Mesothelial cell of epicardium (in vitro differentiated cells): ENCODE measurements at regions not wholly inside any gene's neighbourhood (a gene's known extent, or its start where the extent isn't known, plus 50 kb on each side); places are given as distances from the start of the nearest gene placed in this dataset.

Source experiments
- DNase-seq, 2 experiments: peaks; one replicate each; pipeline ENCODE4 v3.0.0; 2021; ENCODE audit warnings: low spot score in 2 of 2; ENCODE audit not compliant: unreplicated experiment in 2 of 2
- H3K27ac Mint-ChIP-seq: 2 replicates; pipeline ENCODE4 v1.8.0; 2021; ENCODE audit warnings: mixed read lengths
- H3K27me3 Mint-ChIP-seq: 2 replicates; pipeline ENCODE4 v1.8.0; 2021; ENCODE audit warnings: low read depth, mixed read lengths
- H3K36me3 Mint-ChIP-seq: 2 replicates; pipeline ENCODE4 v1.8.0; 2021; ENCODE audit warnings: mixed read lengths
- H3K4me1 Mint-ChIP-seq: 2 replicates; pipeline ENCODE4 v1.8.0; 2021; ENCODE audit warnings: mixed read lengths
- H3K4me3 Mint-ChIP-seq: 2 replicates; pipeline ENCODE4 v1.8.0; 2021; ENCODE audit warnings: mild to moderate bottlenecking, moderate library complexity, mixed read lengths
- H3K9me3 Mint-ChIP-seq: 2 replicates; pipeline ENCODE4 v1.8.0; 2021; ENCODE audit warnings: mixed read lengths
- TF ChIP-seq, protein P1 (sequence below): fragments of 200-600 bp; sonication (generic); IDR thresholded peaks from one replicate; pipeline ENCODE4 v1.5.0; 2021; ENCODE audit warnings: antibody characterized with exemption; ENCODE audit not compliant: unreplicated experiment

DNA sequence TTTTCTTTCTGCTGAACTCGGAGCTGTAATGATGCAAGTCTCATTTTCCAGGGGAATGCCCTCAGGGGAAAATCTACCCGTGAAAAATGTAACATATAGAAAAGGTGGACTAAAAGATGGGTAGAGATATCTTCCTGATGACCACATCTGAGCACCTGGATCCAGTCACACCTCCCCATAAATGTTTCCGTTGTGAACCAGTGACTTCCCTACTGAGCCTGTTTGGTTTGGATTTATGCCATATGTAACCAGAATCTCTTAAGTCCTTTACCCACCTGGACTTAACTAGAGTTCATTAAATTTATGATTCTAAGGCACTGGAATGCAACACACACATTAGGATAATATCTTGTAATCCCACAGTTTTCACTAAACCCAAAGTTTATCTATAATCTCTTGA, 171.1 kb downstream of the ZNF330 start:
- TF ChIP-seq, protein P1, sequence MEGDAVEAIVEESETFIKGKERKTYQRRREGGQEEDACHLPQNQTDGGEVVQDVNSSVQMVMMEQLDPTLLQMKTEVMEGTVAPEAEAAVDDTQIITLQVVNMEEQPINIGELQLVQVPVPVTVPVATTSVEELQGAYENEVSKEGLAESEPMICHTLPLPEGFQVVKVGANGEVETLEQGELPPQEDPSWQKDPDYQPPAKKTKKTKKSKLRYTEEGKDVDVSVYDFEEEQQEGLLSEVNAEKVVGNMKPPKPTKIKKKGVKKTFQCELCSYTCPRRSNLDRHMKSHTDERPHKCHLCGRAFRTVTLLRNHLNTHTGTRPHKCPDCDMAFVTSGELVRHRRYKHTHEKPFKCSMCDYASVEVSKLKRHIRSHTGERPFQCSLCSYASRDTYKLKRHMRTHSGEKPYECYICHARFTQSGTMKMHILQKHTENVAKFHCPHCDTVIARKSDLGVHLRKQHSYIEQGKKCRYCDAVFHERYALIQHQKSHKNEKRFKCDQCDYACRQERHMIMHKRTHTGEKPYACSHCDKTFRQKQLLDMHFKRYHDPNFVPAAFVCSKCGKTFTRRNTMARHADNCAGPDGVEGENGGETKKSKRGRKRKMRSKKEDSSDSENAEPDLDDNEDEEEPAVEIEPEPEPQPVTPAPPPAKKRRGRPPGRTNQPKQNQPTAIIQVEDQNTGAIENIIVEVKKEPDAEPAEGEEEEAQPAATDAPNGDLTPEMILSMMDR, result no peak
- Mint-ChIP-seq H3K4me1 (peaks cover 10% of the 10 kb centered on the region), H3K27ac (no peak overlapping the region), H3K27me3 (no peaks in the 10 kb centered on the region), H3K36me3 (no peaks in the 10 kb centered on the region), H3K9me3 (peaks cover 9% of the 10 kb centered on the region), H3K4me3 (no peak overlapping the region)
- no peak for DNase-seq

DNA sequence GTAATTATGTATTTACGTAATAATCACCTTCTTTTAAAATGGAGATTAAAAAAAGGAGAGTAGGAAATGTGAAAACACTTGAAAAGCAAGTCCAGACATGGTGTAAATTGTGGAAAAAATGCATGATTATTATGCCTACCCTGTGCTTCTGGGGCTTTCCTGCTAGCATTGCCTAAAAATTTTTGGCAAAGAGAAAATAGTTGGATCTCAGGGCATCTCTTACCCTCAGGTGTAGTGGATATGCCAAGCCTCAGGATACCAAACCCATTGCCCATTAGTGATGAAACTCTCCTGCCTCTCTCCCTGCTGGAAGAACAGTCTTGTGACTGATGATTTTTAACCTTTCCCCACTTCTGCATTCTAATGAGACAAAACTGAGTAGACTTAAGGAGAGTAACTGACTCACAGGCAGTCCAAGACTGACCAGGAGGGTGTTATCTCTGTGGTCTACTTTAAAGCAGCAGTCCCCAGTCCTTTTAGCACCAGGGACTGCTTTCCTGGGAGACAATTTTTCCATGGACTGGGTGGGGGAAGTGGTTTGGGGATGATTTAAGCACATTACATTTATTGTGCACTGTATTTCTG, 174.6 kb downstream of the ZNF330 start:
- H3K4me1 Mint-ChIP-seq, result peaks cover 10% of the 10 kb centered on the region
- no peaks in the 10 kb centered on the region for H3K27me3 Mint-ChIP-seq
- H3K9me3 Mint-ChIP-seq, result peaks cover 9% of the 10 kb centered on the region
- H3K4me3 Mint-ChIP-seq, result no peak overlapping the region
- H3K36me3 Mint-ChIP-seq, result no peaks in the 10 kb centered on the region
- TF ChIP-seq, protein P1, result no peak
- no peak overlapping the region for H3K27ac Mint-ChIP-seq
- no peak for DNase-seq

DNA sequence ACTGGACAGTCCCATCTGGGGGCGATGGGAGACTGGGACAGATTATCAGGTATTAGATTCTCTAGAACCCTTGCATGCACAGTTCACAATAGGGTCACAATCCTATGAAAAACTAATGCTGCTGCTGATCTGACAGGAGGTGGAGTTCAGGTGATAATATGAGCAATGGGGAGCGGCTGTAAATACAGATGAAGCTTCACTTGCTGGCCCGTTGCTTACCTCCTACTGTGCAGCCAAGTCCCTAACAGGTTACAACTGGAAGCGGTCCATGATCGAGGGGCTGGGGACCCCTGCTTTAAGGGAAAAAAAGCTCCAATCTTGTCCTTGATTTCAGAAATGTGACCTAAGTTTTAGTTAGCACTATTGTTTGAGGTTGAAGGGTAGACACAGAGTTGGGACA, 175.2 kb downstream of the ZNF330 start:
- peaks cover 10% of the 10 kb centered on the region for H3K9me3 Mint-ChIP-seq
- DNase-seq, result no peak
- TF ChIP-seq, protein P1, result no peak
- no peaks in the 10 kb centered on the region for H3K27me3 Mint-ChIP-seq
- no peak overlapping the region for H3K27ac Mint-ChIP-seq
- peaks cover 10% of the 10 kb centered on the region for H3K4me1 Mint-ChIP-seq
- no peaks in the 10 kb centered on the region for H3K36me3 Mint-ChIP-seq
- H3K4me3 Mint-ChIP-seq, result no peak overlapping the region

DNA sequence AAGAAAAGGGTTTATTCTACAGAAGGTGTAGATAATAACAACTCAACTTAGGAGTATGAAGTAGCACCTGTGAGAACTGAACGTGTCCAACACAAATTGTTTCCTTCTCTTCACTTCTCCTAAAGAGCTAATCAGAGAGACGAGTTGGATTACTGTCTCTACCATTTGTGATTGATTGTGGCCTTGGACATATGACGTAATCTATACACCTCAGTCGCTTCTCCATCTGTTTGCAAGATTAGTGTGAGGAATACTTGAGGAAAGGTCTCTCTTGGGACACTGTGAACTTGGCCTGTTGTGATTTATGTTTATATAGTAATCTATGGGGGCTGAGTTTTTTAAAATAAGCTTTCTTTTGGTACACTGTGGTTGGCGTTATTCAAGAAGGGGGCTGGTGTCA, 182.0 kb downstream of the ZNF330 start:
- peaks cover 3% of the 10 kb centered on the region for H3K9me3 Mint-ChIP-seq
- no peak overlapping the region for H3K27ac Mint-ChIP-seq
- peaks cover 8% of the 10 kb centered on the region for H3K27me3 Mint-ChIP-seq
- DNase-seq, result no peak
- no peaks in the 10 kb centered on the region for H3K4me1 Mint-ChIP-seq
- TF ChIP-seq, protein P1, result no peak
- H3K36me3 Mint-ChIP-seq, result no peaks in the 10 kb centered on the region
- H3K4me3 Mint-ChIP-seq, result no peak overlapping the region

DNA sequence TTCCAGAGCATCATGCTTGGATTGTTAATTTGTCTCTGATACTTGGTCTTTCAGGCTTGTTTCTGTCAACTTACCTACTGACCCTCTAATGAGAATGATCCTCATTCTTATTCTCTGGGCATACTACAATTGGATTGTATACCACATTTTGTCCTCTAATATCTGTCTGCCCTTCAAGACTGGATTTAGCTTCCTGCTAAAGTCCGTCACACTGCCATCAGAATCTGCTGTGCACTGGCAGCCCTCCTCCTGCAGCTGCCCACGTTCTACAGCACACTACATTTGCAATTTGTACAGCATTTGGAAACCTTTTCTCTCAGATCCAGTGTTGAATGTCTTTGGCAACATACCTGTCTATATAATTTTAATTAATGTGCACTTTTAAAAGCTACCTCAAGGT, 183.1 kb downstream of the ZNF330 start:
- no peaks in the 10 kb centered on the region for H3K36me3 Mint-ChIP-seq
- no peak for DNase-seq
- TF ChIP-seq, protein P1, result no peak
- peaks cover 3% of the 10 kb centered on the region for H3K9me3 Mint-ChIP-seq
- no peaks in the 10 kb centered on the region for H3K4me1 Mint-ChIP-seq
- peaks cover 8% of the 10 kb centered on the region for H3K27me3 Mint-ChIP-seq
- H3K27ac Mint-ChIP-seq, result no peak overlapping the region
- no peak overlapping the region for H3K4me3 Mint-ChIP-seq

DNA sequence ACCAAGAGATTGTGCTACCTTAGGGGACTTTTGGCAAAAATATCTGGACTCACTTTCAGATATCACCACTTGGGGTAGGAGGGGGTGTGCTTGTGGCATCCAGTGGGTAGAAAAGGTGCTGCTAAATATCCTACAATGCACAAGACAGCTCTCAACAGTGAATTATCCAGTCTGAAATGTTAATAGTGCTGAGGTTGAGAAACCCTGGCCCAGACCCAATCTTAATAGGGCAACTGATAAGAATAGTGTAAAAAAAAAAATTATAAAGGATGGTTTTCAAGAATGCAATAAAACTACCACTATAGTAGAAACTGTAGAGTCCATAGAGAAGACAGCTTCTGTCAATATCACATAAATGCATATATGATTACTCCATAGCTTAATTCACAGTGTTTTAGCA, 185.5 kb downstream of the ZNF330 start:
- Mint-ChIP-seq H3K4me3 (no peak overlapping the region), H3K36me3 (no peaks in the 10 kb centered on the region), H3K9me3 (no peaks in the 10 kb centered on the region), H3K27me3 (peaks cover 11% of the 10 kb centered on the region), H3K4me1 (no peaks in the 10 kb centered on the region), H3K27ac (no peak overlapping the region)
- TF ChIP-seq, protein P1, result no peak
- no peak for DNase-seq
